H1 (cell line): ENCODE measurements at regions not wholly inside any gene's neighbourhood (a gene's known extent, or its start where the extent isn't known, plus 50 kb on each side); places are given as distances from the start of the nearest gene placed in this dataset.

Experiments used
- CTCF ChIA-PET: fragments of 300-600 bp; sonication (Branson Sonifier 250); formaldehyde crosslinking; loops from one replicate; lab custom pipeline; 2021; ENCODE audit not compliant: partially characterized antibody; lab: Charles Lee
- POLR2A ChIA-PET: fragments of 300-600 bp; sonication (Branson Sonifier 250); formaldehyde crosslinking; loops from one replicate; lab custom pipeline; 2021; ENCODE audit warnings: inconsistent platforms; ENCODE audit not compliant: partially characterized antibody; lab: Charles Lee
- DNase-seq, 2 experiments: peaks; one replicate each; pipeline versions ENCODE4 v3.0.0 to v3.0.0-alpha.2; 2010 to 2022; ENCODE audit warnings: low spot score in 2 of 2, low read depth in 1 of 2, mixed read lengths in 1 of 2
- FAIRE-seq: peaks from 2 replicates; lab custom pipeline; 2011; peaks lifted over from hg19 to GRCh38; lab: Jason Lieb, UNC
- H2AFZ ChIP-seq: 2 replicates; pipeline ENCODE4 v1.8.1; 2012; ENCODE audit warnings: low read length, inconsistent platforms
- H2AK5ac ChIP-seq: 2 replicates; pipeline ENCODE4 v1.6.1; 2013; ENCODE audit warnings: low read depth, low read length
- H2BK120ac ChIP-seq: replicated peaks from 2 replicates; pipeline ENCODE3; 2013; ENCODE audit warnings: low read depth, low read length, inconsistent platforms
- H2BK12ac ChIP-seq: 2 replicates; pipeline ENCODE4 v1.6.1; 2013; ENCODE audit warnings: low read depth, low read length
- H2BK15ac ChIP-seq: 2 replicates; pipeline ENCODE4 v1.6.1; 2013; ENCODE audit warnings: low read length
- H2BK20ac ChIP-seq: 2 replicates; pipeline ENCODE4 v1.6.1; 2013; ENCODE audit warnings: low read length
- H2BK5ac ChIP-seq: 2 replicates; pipeline ENCODE4 v1.6.1; 2013; ENCODE audit warnings: low read depth, low read length
- H3K14ac ChIP-seq: 2 replicates; pipeline ENCODE4 v1.6.1; 2013; ENCODE audit warnings: inconsistent platforms; ENCODE audit not compliant: insufficient read length
- H3K18ac ChIP-seq: 2 replicates; pipeline ENCODE4 v1.6.1; 2013; ENCODE audit warnings: low read length; ENCODE audit errors: extremely low read depth
- H3K23ac ChIP-seq: 2 replicates; pipeline ENCODE4 v1.6.1; 2013; ENCODE audit warnings: inconsistent platforms; ENCODE audit not compliant: insufficient read length
- H3K23me2 ChIP-seq: 2 replicates; pipeline ENCODE4 v1.6.1; 2013; ENCODE audit warnings: low read depth, low read length
- H3K27ac ChIP-seq: 2 replicates; pipeline ENCODE4 v1.6.1; 2011; ENCODE audit warnings: low read depth, low read length, inconsistent platforms
- H3K27me3 ChIP-seq, 4 experiments: replicated peaks in 1 of 4; 1 replicate in 1 of 4; 2 replicates in 3 of 4; pipeline versions ENCODE4 v1.6.1 to v1.8.1; 2011 to 2013; ENCODE audit warnings: low read length in 3 of 4, mild to moderate bottlenecking in 3 of 4, inconsistent platforms in 2 of 4, mixed read lengths in 2 of 4, moderate library complexity in 1 of 4; ENCODE audit not compliant: control insufficient read depth in 3 of 4, insufficient read depth in 3 of 4; ENCODE audit errors: extremely low read depth in 1 of 4
- H3K36me3 ChIP-seq, 4 experiments: 2 replicates each; pipeline versions ENCODE4 v1.6.1 to v1.8.1; 2011 to 2013; ENCODE audit warnings: mild to moderate bottlenecking in 4 of 4, low read length in 3 of 4, moderate library complexity in 2 of 4, control low read depth in 1 of 4, inconsistent platforms in 1 of 4; ENCODE audit not compliant: insufficient read depth in 4 of 4, control insufficient read depth in 2 of 4
- H3K4ac ChIP-seq: replicated peaks from 2 replicates; pipeline ENCODE3; 2013; ENCODE audit warnings: low read length, low read depth, mixed read lengths, inconsistent platforms; ENCODE audit not compliant: insufficient read length
- H3K4me1 ChIP-seq, 4 experiments: replicated peaks in 1 of 4; 1 replicate in 1 of 4; 2 replicates in 3 of 4; pipeline versions ENCODE4 v1.6.1 to v1.8.1; 2011 to 2013; ENCODE audit warnings: low read length in 3 of 4, inconsistent platforms in 2 of 4, mixed read lengths in 1 of 4; ENCODE audit not compliant: insufficient read depth in 4 of 4, control insufficient read depth in 3 of 4
- H3K4me2 ChIP-seq, 2 experiments: 2 replicates each; pipeline versions ENCODE4 v1.6.1 to v1.8.1; 2011 to 2013; ENCODE audit warnings: low read depth in 2 of 2, low read length in 2 of 2, control low read depth in 1 of 2, inconsistent platforms in 1 of 2, mild to moderate bottlenecking in 1 of 2; ENCODE audit not compliant: insufficient read depth in 1 of 2
- H3K4me3 ChIP-seq, 4 experiments: fragments of 200-600, 300-600 bp in 1 of 4; sonication (generic), shearing (Covaris generic), sonication (Bioruptor Twin) in 1 of 4; 2 replicates each; pipeline versions ENCODE4 v1.5.1 to v1.8.1; 2011 to 2016; ENCODE audit warnings: low read length in 4 of 4, low read depth in 3 of 4, control low read depth in 2 of 4, inconsistent platforms in 2 of 4, mild to moderate bottlenecking in 2 of 4, mixed read lengths in 1 of 4, moderate library complexity in 1 of 4; ENCODE audit not compliant: insufficient read depth in 2 of 4; ENCODE audit errors: extremely low read depth in 1 of 4
- H3K56ac ChIP-seq: replicated peaks from 2 replicates; pipeline ENCODE3; 2013; ENCODE audit warnings: low read depth, mild to moderate bottlenecking, mixed read lengths, low read length, inconsistent platforms; ENCODE audit not compliant: insufficient read length
- H3K79me1 ChIP-seq: 2 replicates; pipeline ENCODE4 v1.6.1; 2013; ENCODE audit warnings: low read depth, low read length, control low read depth
- H3K79me2 ChIP-seq, 2 experiments: 2 replicates each; pipeline versions ENCODE4 v1.6.1 to v1.8.1; 2012 to 2013; ENCODE audit warnings: low read length in 2 of 2, mild to moderate bottlenecking in 2 of 2, inconsistent platforms in 1 of 2; ENCODE audit not compliant: insufficient read depth in 2 of 2, control insufficient read depth in 1 of 2
- H3K9ac ChIP-seq, 4 experiments: replicated peaks in 1 of 4; 1 replicate in 1 of 4; 2 replicates in 3 of 4; pipeline versions ENCODE4 v1.6.1 to v1.8.1; 2011 to 2013; ENCODE audit warnings: low read depth in 3 of 4, low read length in 3 of 4, control low read depth in 2 of 4, mild to moderate bottlenecking in 2 of 4, moderate library complexity in 2 of 4, inconsistent platforms in 1 of 4; ENCODE audit errors: extremely low read depth in 1 of 4
- H3K9me3 ChIP-seq, 2 experiments: 2 replicates each; pipeline versions ENCODE4 v1.6.1 to v1.8.1; 2012 to 2013; ENCODE audit warnings: mild to moderate bottlenecking in 2 of 2, moderate library complexity in 2 of 2, control low read depth in 1 of 2, inconsistent platforms in 1 of 2, low read depth in 1 of 2, low read length in 1 of 2, mixed read lengths in 1 of 2; ENCODE audit not compliant: insufficient read depth in 2 of 2
- H4K20me1 ChIP-seq, 2 experiments: replicated peaks in 1 of 2; 2 replicates each; pipeline versions ENCODE3 to v1.8.1; 2011 to 2013; ENCODE audit warnings: inconsistent platforms in 2 of 2, low read length in 2 of 2, mild to moderate bottlenecking in 1 of 2; ENCODE audit not compliant: insufficient read depth in 2 of 2, control insufficient read depth in 1 of 2
- H4K5ac ChIP-seq: 2 replicates; pipeline ENCODE4 v1.6.1; 2013; ENCODE audit warnings: low read length, low read depth, mixed read lengths, inconsistent platforms; ENCODE audit not compliant: insufficient read length
- H4K8ac ChIP-seq: 2 replicates; pipeline ENCODE4 v1.8.0; 2013; ENCODE audit warnings: mild to moderate bottlenecking, moderate library complexity, low read length, inconsistent platforms; ENCODE audit not compliant: insufficient read depth; ENCODE audit errors: extremely low read depth
- H4K91ac ChIP-seq: replicated peaks from 2 replicates; pipeline ENCODE3; 2013; ENCODE audit warnings: low read length, mixed read lengths, inconsistent platforms; ENCODE audit not compliant: insufficient read length
- BACH1 ChIP-seq: IDR thresholded peaks from 2 replicates; pipeline ENCODE4 v1.6.1; 2012; ENCODE audit warnings: low read length, improper control_type of control experiment
- CBX5 ChIP-seq: fragments of 300-800, 300-1000 bp; sonication (generic); IDR thresholded peaks from 2 replicates; pipeline ENCODE4 v1.7.1; 2016; ENCODE audit warnings: antibody characterized with exemption, low read length, low read depth
- CTBP2 ChIP-seq: IDR thresholded peaks from 2 replicates; pipeline ENCODE4 v1.7.0; 2011; ENCODE audit warnings: borderline replicate concordance, mild to moderate bottlenecking, moderate library complexity, mixed read lengths, low read length; ENCODE audit not compliant: insufficient read depth, insufficient read length
- HDAC2 ChIP-seq, 2 experiments: fragments of 300-600 bp in 1 of 2; sonication (generic) in 1 of 2; IDR thresholded peaks; 2 replicates each; pipeline ENCODE4 v1.6.1; 2011 to 2012; ENCODE audit warnings: low read depth in 2 of 2, low read length in 2 of 2, mild to moderate bottlenecking in 2 of 2, moderate library complexity in 2 of 2, borderline replicate concordance in 1 of 2, inconsistent platforms in 1 of 2
- KDM4A ChIP-seq: IDR thresholded peaks from one replicate; pipeline ENCODE4 v1.7.1; 2012; ENCODE audit warnings: low read depth, mild to moderate bottlenecking, moderate library complexity, low read length, inconsistent platforms; ENCODE audit not compliant: severe bottlenecking
- NANOG ChIP-seq: IDR thresholded peaks from 2 replicates; pipeline ENCODE4 v1.6.1; 2011; ENCODE audit warnings: low read length, low read depth, mild to moderate bottlenecking, inconsistent platforms; ENCODE audit not compliant: insufficient read depth, poor library complexity, severe bottlenecking
- POLR2AphosphoS5 ChIP-seq: IDR thresholded peaks from 2 replicates; pipeline ENCODE4 v1.6.1; 2011; ENCODE audit warnings: low read depth, low read length
- POU5F1 ChIP-seq: IDR thresholded peaks from 2 replicates; pipeline ENCODE4 v1.6.1; 2011; ENCODE audit warnings: low read depth, mild to moderate bottlenecking, low read length, moderate library complexity

DNA sequence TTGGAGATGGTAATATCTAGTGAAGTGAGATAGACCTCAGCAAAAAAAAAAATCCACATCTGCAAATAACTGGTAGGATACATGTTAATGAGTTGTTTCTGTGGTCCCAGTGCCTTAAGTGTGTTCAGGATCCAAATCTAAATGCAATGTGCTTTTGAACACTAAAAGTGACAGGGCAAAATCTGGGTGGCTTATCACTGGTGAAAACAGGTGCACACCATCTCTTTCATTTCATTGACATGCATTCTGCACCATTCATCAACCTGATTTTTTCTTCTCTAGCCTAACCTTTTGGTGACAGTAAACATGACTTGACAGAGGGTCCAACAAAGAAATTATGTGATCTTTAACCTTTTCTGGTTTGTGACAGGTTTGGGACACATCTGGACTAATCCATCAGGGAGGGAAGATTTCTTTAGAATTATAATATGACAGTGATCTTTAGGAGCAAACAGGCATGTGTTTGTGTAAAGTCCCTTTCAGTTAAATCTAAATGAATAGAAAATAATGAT lies 201.6 kb upstream of the NEGR1 start:
- no peak overlapping the region for H2BK120ac ChIP-seq
- no peaks in the 10 kb centered on the region for H4K20me1 ChIP-seq
- FAIRE-seq: no peak
- H3K23me2 ChIP-seq: no peaks in the 10 kb centered on the region
- H3K4me2 ChIP-seq: no peak overlapping the region
- TF ChIP-seq POLR2AphosphoS5 (no peak), CBX5 (no peak), POU5F1 (no peak), KDM4A (no peak), HDAC2 (IDR thresholded peaks at IDR 0.05; ENCODE audit: borderline replicate concordance in 1 of 2, low read depth in 2 of 2, low read length in 2 of 2) (no peak), NANOG (no peak), CTBP2 (no peak), BACH1 (no peak)
- H2AFZ ChIP-seq: no peak overlapping the region
- H3K23ac ChIP-seq: no peak overlapping the region
- no peak overlapping the region for H2BK20ac ChIP-seq
- H3K36me3 ChIP-seq: no peaks in the 10 kb centered on the region
- peaks cover 6 to 7% of the 10 kb centered on the region in 2 experiments; a peak in 1 of 4 replicates for H3K9me3 ChIP-seq
- no peak overlapping the region for H4K8ac ChIP-seq
- H2AK5ac ChIP-seq: no peak overlapping the region
- no peak overlapping the region for H2BK15ac ChIP-seq
- POLR2A ChIA-PET: no interaction called here
- no peak overlapping the region for H3K14ac ChIP-seq
- no peak overlapping the region for H3K27ac ChIP-seq
- H2BK12ac ChIP-seq: no peak overlapping the region
- H3K79me2 ChIP-seq: no peaks in the 10 kb centered on the region
- H3K18ac ChIP-seq: no peak overlapping the region
- no peak overlapping the region for H2BK5ac ChIP-seq
- no peak overlapping the region for H3K56ac ChIP-seq
- H3K79me1 ChIP-seq: no peaks in the 10 kb centered on the region
- no peak overlapping the region for H3K4me3 ChIP-seq
- H4K5ac ChIP-seq: no peak overlapping the region
- H3K27me3 ChIP-seq: no peaks in the 10 kb centered on the region
- CTCF ChIA-PET: no interaction called here
- H3K9ac ChIP-seq: no peak overlapping the region
- DNase-seq: no peak
- H3K4ac ChIP-seq: no peak overlapping the region
- H4K91ac ChIP-seq: no peak overlapping the region
- H3K4me1 ChIP-seq: no peaks in the 10 kb centered on the region
